NOMO-1 treated with dmso at 0.1 percent for 144 hours (cell line): ENCODE measurements at regions not wholly inside any gene's neighbourhood (a gene's known extent, or its start where the extent isn't known, plus 50 kb on each side); places are given as distances from the start of the nearest gene placed in this dataset.

Experiments used
- DNase-seq: peaks from one replicate; lab custom pipeline; 2025; ENCODE audit not compliant: unreplicated experiment; lab: John Stamatoyannopoulos, UW

DNA sequence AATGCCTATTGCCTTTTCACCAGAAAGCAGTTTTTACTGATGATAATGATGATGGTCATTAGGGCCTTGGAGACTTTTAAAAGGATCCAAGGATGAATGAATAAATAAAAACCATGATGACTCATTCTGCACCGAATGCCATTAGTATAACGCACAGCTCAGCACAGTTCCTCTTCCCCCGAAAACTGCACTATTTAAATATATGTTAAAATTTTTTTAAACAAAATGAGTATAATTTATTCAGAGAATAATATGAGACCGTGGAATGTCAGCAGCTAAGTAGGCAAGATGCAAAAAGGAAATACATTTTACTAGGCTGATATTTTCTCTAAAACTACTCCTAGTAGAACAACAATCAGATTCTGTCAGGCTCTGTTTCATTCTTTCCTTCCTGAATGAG is 83.4 kb upstream of the NANOGP8 start:
- DNase-seq, result no peak

DNA sequence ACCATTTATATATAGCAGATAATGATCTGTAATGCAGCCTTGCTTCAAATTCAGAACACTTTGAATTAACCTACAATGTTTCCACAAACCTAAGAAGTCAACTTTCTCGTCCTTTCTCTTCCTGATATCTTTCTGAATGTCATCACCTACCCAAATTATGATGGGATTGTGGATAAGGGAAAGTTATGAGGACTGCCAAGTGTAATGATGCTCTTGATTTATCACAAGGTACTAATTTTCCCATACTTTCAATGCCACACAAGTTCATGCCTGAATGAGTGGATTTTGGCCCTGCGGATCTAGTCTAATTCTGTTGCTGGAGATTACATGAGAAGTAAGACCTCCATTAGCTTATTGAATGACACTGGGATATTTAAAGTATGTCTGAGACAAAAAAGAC is 82.6 kb upstream of the NANOGP8 start:
- DNase-seq, result no peak

DNA sequence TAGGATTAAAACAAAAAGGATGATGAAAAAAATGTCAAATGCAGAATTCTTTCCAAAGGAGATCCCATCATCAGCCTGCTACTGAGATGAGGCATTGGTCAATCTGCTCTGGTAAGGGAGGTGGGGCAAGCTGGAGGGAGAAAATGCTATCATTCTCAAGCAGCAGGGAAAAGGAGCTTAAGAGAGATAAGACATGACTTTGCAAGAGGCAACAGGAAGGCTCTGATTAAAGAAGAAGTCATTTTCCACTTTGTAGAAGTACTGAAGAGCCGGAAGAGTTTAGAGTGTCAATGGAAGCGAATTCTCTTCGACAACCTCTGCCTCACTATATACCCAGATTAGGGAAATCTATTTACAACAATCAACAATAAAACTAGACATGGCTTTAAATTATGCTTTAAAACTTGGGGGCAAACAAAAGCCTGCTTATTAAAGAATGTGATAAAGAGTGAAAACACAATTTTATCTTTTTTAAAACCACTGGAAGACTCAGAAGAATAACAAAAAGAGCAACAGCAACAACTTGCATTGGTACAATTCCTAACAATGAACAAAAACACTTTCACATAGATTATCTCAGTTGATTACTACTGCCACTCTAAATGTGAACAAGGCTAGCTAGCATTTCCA is 81.8 kb upstream of the NANOGP8 start:
- DNase-seq, result no peak

DNA sequence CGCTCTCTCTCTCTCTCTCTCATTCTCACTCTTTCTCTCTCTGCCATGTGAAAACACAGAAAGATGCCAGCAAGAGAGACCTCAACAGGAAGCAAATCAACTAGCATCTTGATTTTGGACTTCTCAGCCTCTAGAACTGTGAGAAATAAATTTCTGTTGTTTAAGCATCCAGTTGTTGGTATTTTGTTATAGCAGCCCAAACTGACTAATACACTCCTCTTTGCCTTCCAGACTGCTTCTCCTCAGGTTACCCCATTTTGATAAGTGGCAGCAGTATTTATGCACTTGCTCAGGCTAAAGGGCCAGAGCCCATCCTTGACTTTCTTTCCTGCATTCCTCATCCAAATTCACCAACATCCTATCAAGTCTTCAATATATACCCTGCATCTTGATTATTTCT is 76.6 kb upstream of the NANOGP8 start:
- no peak for DNase-seq

DNA sequence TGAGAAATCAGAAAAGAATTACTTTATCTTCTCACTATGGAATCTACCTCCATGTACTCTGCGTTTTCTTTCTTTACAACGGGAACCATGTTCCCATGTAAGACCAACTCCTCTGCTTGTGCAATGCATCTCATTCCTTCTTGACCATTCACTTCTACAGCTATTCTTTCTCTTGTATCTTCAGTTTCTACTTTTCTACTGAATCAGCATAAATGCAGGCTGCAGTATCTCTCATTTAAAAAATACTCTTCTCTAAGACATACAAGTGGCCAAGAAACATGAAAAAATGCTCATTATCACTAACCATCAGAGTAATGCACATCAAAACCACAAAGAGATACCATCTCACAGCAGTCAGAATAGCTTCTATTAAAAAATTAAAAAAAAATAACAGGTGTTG is 74.1 kb upstream of the NANOGP8 start:
- no peak for DNase-seq

DNA sequence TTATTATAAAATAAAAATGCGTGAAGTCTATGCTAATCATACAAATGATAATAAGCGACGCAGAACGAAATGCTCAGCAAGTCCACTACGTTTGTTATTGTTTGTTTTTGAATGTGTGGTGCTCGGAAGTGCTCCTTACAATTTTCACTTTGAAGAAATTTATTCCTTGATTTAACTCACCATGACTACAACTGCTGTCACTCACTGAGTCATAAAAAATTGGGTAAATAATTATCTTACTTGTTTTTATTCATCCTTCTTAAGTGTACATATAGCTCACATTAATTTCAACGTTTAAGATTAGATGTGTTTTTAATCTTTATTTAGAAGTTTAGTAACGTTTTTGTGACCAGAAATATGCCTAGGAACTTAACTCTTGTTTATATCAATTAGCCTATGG is 66.7 kb upstream of the NANOGP8 start:
- DNase-seq, result no peak

DNA sequence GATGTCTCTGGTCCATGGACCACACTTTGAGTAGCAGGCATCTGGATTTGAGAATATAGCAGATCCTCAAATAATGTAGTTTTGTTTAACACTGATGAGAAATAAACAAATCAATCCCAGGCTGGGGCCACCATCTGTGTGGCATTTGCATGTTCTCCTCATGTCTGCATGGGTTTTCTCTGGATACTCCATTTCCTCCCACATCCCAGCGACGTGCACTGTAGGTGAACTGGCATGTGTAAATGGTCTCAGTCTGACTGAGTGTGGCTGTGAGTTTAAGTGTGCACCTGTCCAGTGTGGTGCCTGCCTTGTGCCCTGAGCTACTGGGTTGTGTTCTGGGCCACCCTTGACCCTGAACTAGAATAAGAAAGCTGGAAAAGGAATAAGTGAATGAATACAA is 66.3 kb upstream of the NANOGP8 start:
- no peak for DNase-seq

DNA sequence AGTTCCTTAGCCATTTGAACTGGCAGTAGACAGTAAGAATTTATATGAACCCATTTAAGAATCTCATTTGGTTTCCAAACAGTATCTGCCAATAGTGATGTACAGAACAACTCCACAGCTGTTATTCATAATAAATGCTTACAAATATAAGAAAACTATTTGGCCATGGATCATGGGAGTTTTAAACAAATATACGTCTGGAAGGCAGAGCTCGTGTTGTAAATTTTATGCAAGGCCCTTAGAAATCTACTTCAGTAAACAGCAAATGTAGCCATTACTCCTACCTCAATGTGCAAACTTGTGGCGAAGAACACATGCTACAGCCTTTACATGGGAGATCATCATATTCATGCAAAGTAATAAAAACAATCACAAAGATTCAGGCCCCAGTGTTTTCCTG is 65.3 kb upstream of the NANOGP8 start:
- no peak for DNase-seq

DNA sequence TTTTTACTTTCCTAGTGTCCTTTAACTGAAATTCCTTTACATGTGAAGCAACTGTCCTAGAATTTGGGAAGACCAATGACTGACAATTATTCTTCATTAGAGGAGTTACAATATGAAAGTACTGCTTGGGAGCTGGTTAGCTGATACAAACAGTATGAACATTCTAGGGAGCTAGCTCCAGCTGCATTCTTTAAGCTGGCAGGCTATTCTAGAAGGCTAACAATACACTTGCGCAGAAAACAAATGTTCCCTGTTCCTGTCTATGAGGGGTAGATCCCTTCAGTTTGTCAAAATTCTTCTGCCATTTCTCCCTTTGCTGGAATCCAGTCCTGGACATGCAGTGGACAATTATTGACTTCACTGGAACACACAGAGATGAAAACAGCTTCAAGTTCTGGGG is 60.2 kb upstream of the NANOGP8 start:
- DNase-seq, result no peak

DNA sequence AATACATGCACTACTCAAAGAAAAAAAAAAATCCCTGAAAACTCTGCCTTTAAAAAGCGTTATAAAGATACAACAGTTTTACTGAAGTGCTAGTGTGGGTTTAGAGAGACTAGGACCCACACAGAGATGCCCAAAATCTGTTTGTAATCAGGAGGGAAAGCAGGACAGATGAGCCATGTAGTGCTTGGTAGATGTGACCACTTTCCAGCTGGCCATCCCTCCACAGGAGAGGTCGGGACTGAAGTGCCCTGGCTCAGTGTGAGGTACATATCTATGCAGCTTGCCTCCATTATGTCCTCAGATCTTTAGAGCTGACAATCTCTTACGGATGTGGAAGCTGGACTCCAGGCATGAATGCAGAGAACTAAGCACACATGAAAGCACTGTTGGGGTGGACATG is 57.5 kb upstream of the NANOGP8 start:
- DNase-seq, result no peak

DNA sequence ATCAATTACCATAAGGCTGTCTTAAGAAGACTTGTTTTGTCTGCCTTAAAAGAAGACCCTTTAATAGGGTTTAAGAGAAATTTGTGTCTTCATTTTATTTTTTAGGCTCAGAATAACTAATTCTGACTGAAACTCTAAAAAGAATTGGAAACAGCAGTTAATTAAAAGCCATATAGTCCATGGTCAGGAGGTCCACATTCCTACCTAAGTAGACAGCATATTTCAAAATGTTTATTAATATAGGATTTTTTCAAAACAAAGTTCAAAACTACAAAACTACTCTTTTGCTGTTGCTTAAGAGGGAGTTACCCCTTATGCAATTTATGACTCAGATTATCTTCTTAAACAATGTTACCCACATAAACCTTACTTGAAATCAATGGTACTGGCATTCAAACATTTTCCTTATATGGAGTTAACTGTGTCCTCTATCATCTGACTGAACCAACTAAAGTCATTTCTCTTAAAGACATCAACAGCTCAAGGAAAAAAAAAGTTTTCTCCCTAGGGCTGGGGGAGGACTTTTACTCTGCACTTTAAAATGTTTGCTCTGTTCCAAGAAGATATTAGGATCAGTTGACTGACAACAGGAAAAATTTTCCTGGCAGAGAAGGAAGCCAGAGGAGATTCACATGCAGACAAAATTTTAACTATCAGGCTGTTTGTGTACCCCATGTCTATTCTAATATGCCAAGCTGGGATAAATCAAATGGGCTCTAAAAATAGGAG is 56.8 kb upstream of the NANOGP8 start:
- peak; percentile 8 for DNase-seq

DNA sequence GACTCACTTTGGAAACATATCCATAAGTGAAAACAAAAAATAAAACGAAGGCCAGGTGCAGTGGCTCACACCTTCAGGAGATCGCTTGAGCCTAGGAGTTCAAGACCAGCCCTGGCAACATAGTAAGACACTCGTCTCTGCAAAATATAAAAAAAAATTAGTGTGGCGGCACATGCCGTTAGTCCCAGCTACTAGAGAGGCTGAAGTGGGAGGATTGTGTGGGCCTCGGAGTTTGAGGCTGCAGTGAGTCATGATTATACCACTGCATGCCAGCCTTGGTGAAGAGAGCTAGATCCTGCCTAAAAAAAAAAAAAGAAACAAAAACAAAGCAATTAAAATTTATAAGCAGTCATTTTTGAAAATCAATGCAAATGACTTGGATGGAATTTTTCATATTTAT is 54.7 kb upstream of the NANOGP8 start:
- DNase-seq, result no peak

DNA sequence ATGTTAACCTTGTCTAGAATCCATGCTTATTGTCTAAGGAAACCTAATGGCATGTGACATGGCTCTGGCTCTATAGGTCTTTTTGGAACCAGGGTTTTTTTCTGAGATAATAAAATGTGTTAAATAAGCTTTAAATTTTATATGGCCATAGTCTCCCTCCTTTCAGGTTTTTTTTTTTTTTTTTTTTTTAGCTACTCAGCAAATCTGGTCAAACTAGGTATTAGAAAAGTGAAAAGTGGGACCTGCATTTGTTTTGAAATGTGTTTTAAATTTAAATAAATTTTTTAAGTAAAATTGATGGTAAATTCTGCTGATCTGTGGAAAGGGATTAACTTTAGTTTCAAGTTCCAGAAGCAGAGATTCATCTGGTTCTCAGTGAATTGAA is 52.1 kb upstream of the NANOGP8 start:
- DNase-seq, result no peak

DNA sequence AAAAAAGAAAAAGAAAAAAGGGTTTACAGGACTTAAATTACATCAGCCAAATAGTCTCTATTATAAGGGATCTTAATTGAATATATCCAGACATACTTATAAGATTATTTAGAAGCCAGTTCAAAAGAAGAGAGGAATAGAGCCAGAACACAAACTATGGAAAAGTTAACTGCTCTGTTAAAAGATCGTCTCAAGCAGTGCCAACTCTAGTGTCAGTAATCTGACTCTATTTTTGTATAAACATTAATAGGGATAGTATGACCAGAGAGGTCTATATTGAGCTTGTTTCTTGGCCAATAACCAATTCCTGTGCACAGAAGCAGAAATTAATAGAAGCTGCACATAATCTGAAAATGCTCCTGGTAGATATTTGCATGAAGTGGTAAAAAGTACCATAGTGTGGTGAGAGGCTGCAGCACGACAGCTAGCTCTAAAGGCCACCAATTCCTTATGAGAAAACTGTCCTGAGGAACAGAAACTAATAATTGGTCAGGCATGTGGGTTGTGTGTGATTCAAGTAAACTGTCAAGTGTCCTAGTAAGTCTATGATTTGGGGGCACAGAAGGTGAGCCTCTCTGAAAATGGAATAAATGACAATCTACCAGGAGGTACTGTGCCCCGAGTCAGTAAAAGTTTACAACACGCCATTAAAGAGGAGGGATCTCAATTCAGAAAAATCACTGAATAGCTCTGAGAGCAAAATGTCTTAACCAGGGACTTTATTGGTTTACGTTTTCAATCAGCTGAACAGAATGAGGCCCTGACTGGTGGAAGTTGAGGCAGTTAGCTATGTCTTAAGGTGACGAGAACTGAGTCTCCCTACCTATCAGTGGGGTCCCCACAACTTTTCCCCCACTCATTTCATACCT is 51.5 kb upstream of the NANOGP8 start:
- DNase-seq, result no peak
